ENCODE measurements at regions not wholly inside any gene's neighbourhood (a gene's known extent, or its start where the extent isn't known, plus 50 kb on each side); places are given as distances from the start of the nearest gene placed in this dataset.

DNA sequence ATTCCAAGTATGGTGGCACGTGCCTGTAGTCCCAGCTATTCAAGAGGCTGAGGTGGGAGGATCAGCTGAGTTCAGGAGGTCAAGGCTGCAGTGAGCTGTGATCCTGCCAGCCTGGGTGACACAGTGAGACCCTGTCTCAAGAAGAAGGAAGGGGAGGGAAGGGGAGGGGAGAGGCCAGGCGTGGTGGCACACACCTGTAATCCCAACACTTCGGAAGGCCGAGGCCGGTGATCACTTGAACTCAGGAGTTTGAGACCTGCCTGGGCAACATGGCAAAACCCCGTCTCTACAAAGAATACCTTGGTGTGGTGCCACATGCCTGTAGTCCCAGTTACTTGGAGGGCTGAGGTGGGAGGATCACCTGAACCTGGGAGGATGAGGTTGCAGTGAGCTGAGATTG is 145.7 kb downstream of the SHANK2 start:
- TF ChIP-seq, protein P1, sequence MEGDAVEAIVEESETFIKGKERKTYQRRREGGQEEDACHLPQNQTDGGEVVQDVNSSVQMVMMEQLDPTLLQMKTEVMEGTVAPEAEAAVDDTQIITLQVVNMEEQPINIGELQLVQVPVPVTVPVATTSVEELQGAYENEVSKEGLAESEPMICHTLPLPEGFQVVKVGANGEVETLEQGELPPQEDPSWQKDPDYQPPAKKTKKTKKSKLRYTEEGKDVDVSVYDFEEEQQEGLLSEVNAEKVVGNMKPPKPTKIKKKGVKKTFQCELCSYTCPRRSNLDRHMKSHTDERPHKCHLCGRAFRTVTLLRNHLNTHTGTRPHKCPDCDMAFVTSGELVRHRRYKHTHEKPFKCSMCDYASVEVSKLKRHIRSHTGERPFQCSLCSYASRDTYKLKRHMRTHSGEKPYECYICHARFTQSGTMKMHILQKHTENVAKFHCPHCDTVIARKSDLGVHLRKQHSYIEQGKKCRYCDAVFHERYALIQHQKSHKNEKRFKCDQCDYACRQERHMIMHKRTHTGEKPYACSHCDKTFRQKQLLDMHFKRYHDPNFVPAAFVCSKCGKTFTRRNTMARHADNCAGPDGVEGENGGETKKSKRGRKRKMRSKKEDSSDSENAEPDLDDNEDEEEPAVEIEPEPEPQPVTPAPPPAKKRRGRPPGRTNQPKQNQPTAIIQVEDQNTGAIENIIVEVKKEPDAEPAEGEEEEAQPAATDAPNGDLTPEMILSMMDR (IDR thresholded peaks at IDR 0.05; ENCODE audit: low read depth, low read length) = no peak
- TF ChIP-seq EZH2phosphoT487 (IDR thresholded peaks at IDR 0.05; ENCODE audit: low read depth) = no peak

Measured in OCI-LY3 (cell line).